ENCODE measurements at regions not wholly inside any gene's neighbourhood (a gene's known extent, or its start where the extent isn't known, plus 50 kb on each side); places are given as distances from the start of the nearest gene placed in this dataset.

- TF ChIP-seq POU6F1 (CRISPR knock-in tag; IDR thresholded peaks at IDR 0.05; ENCODE audit: borderline replicate concordance, low read depth) (no peak), OSR1 (CRISPR knock-in tag; IDR thresholded peaks at IDR 0.05) (no peak), ESRRG (CRISPR knock-in tag; IDR thresholded peaks at IDR 0.05) (no peak)
Observed at GRCh38 chr5:167229751-167230150, 1061.7 kb upstream of the WWC1 start (continued).

GRCh38 chr5:167230414-167230813, 1061.0 kb upstream of the WWC1 start:
- TF ChIP-seq BACH2 (CRISPR knock-in tag; IDR thresholded peaks at IDR 0.05; ENCODE audit: borderline replicate concordance) (no peak), RARB (CRISPR knock-in tag; IDR thresholded peaks at IDR 0.05) (no peak), ZNF70 (CRISPR knock-in tag; IDR thresholded peaks at IDR 0.05) (no peak), ESRRG (CRISPR knock-in tag; IDR thresholded peaks at IDR 0.05) (no peak), CREB5 (CRISPR knock-in tag; IDR thresholded peaks at IDR 0.05; ENCODE audit: low read depth) (no peak), TSHZ2 (CRISPR knock-in tag; IDR thresholded peaks at IDR 0.05) (no peak), TCF4 (CRISPR knock-in tag; IDR thresholded peaks at IDR 0.05; ENCODE audit: borderline replicate concordance) (no peak), OSR1 (CRISPR knock-in tag; IDR thresholded peaks at IDR 0.05) (no peak), PPARA (CRISPR knock-in tag; IDR thresholded peaks at IDR 0.05; ENCODE audit: borderline replicate concordance) (no peak), GLIS3 (CRISPR knock-in tag; IDR thresholded peaks at IDR 0.05) (no peak), ZFP3 (CRISPR knock-in tag; IDR thresholded peaks at IDR 0.05) (no peak), PATZ1 (CRISPR knock-in tag; IDR thresholded peaks at IDR 0.05; ENCODE audit: borderline replicate concordance) (no peak), CSRNP3 (CRISPR knock-in tag; IDR thresholded peaks at IDR 0.05) (no peak), ZNF565 (CRISPR knock-in tag; conservative IDR thresholded peaks at IDR 0.05; ENCODE audit: low read depth) (no peak), ZFP30 (CRISPR knock-in tag; IDR thresholded peaks at IDR 0.05) (no peak), SNAI2 (CRISPR knock-in tag; IDR thresholded peaks at IDR 0.05) (no peak), TOX (CRISPR knock-in tag; IDR thresholded peaks at IDR 0.05; ENCODE audit: borderline replicate concordance) (no peak), CSDC2 (CRISPR knock-in tag; IDR thresholded peaks at IDR 0.05) (no peak)
- no peak for ATAC-seq

- TF ChIP-seq ZFP3 (CRISPR knock-in tag; IDR thresholded peaks at IDR 0.05) = no peak
- no peak for TF ChIP-seq CREB5 (CRISPR knock-in tag; IDR thresholded peaks at IDR 0.05; ENCODE audit: low read depth)
- no peak for TF ChIP-seq PATZ1 (CRISPR knock-in tag; IDR thresholded peaks at IDR 0.05; ENCODE audit: borderline replicate concordance)
- TF ChIP-seq SNAI2 (CRISPR knock-in tag; IDR thresholded peaks at IDR 0.05) = no peak
- TF ChIP-seq ISL1 (CRISPR knock-in tag; IDR thresholded peaks at IDR 0.05) = peak; percentile 23; the same call in 1 of the 2 replicates
- no peak for TF ChIP-seq ZC3H10 (CRISPR knock-in tag; IDR thresholded peaks at IDR 0.05)
- no peak for TF ChIP-seq ZFP30 (CRISPR knock-in tag; IDR thresholded peaks at IDR 0.05)
- TF ChIP-seq PPARA (CRISPR knock-in tag; IDR thresholded peaks at IDR 0.05; ENCODE audit: borderline replicate concordance) = no peak
- ATAC-seq = no peak
Observed at GRCh38 chr5:167232675-167233311, 1058.7 kb upstream of the WWC1 start.

Measured in SK-N-SH treated with all-trans-retinoic acid at 6 μM for 48 hours (cell line).